ENCODE measurements at regions not wholly inside any gene's neighbourhood (a gene's known extent, or its start where the extent isn't known, plus 50 kb on each side); places are given as distances from the start of the nearest gene placed in this dataset.

DNA sequence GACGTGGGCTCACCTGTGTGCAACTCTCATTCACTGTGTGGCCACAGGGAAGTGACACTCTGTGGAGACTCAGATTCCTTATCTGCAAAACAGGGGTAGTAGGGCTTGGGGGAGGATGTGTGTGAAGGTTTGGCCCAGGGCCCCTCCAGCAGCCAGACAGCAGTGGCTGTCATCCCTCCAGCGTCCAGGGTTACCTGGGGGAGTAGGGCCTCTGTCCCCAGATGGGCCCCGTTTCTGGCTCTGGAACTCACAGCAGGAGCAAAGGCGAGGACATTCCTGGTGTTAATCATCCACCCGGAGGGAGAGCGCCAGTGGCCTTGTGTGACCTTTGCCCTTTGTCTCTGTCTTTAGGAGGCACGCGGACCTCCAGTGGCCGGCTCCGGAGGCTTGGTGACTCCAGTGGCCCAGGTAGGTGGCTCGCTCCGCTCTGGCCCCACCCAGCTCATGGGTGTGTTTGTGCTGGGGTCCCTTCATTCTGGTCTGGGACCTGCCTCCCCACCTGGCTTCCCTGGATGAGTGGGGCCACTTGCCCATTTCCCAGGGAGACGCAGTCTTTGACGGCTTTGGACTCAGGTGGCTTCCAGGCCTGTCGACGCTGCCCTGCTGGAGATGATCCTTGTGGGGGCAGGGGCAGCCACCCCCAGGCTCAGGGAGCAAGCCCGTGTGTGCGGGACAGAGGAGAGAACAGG, 166.2 kb downstream of the SEC14L1 start:
- H3K27ac ChIP-seq, result peak overlapping the region; percentile 9; the same call in 1 of the 2 replicates
- TF ChIP-seq, protein P1, sequence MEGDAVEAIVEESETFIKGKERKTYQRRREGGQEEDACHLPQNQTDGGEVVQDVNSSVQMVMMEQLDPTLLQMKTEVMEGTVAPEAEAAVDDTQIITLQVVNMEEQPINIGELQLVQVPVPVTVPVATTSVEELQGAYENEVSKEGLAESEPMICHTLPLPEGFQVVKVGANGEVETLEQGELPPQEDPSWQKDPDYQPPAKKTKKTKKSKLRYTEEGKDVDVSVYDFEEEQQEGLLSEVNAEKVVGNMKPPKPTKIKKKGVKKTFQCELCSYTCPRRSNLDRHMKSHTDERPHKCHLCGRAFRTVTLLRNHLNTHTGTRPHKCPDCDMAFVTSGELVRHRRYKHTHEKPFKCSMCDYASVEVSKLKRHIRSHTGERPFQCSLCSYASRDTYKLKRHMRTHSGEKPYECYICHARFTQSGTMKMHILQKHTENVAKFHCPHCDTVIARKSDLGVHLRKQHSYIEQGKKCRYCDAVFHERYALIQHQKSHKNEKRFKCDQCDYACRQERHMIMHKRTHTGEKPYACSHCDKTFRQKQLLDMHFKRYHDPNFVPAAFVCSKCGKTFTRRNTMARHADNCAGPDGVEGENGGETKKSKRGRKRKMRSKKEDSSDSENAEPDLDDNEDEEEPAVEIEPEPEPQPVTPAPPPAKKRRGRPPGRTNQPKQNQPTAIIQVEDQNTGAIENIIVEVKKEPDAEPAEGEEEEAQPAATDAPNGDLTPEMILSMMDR (conservative IDR thresholded peaks at IDR 0.05), result no peak

GRCh38 chr17:77307479-77308198, 166.9 kb downstream of the SEC14L1 start:
- TF ChIP-seq, protein P1 (conservative IDR thresholded peaks at IDR 0.05), result no peak
- no peak overlapping the region for H3K27ac ChIP-seq

DNA sequence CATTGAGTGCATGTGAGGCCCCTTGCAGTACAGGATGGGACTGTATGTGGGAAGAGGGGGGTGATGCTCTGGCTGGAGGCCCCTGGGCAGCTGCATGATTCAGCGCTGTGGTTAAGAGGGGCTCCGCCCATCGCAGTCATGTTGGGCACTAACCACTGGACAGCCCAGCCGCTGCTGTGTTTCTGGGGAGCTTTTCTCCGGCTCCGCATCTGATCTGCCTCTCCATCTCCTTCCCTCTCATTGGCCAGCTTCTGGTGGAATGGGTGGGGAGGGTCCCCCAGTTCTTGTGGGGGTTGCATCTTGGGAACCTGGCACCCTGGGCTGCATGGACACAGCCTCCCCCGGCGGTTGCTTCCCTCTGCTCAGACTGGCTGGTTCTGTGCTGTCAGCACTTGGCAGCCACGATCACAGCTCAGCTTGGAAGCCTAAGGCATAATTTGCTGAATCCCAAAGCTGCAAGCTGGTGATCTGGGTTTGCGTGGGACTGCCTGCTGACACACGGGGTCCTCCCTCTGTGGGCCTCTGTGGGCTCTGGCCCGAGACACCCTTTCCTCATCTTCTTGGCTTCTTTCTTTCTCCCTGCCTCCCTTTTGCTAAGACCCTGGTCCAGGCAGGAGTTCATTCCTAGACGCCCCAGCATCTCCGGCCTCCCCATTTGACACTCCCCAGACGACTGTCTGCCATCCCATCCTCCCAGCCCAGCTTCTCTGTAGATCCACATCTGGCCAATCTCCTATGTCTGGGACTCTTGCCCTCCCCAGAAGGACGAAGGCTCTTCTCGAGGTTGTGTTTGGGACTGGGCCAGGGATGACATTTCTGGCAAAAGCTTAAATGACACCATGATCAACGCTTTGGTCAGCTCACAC, 168.3 kb downstream of the SEC14L1 start:
- H3K27ac ChIP-seq, result no peak overlapping the region
- TF ChIP-seq, protein P1 (conservative IDR thresholded peaks at IDR 0.05), result no peak

DNA sequence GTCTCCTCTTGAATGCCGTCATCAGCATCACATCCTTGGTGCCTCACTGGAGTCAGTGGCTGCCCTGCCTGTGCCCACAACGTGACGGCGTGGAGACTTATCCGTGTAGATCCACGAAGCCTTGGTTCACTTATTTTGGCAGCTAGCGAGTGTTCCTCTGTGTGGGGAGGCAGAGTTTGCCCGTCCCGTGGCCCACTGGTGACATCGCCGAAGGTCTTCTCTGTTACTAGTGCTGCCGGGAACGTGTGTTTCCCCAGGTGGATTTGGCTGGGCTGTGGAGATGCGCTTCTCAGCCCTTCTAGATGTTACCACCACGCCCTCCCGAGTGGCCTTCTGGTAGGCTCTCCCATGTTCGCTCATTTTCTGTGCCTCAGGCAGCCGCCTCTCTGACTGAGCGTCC, 169.6 kb downstream of the SEC14L1 start:
- TF ChIP-seq, protein P1 (conservative IDR thresholded peaks at IDR 0.05), result no peak

DNA sequence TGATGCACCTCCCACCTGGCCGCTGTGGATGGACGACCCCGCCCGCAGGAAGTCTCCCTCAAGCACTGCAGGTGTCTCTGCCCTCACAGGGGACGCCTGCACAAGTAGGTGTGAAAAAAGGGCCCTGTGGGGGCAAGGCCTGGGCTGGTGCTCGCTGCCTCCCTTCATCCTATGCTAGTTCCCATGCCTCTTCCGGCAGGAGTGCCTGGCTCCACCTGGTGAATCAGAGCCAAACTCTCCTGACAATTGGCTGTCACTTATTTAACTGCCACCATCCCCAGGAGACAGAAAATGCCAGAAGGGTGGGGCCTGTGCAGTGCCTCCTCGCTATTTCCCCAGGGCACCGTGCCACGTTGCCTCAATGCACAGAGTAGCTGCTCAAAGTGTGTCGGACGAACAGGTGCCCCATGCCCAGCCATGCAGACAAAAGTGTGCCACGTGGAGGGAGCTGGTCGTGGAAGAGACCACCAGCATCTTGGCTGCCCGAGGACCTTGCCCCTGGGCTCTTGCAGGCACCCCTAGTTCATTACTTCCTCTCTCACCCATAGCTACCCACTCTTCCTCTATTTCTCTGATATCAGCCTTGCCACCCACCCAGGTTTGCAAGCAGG, 170.7 kb downstream of the SEC14L1 start:
- peak overlapping the region; percentile 62; the same call in 1 of the 2 replicates for H3K27ac ChIP-seq

More for the DNA sequence above, 169.6 kb downstream of the SEC14L1 start:
- no peak overlapping the region for H3K27ac ChIP-seq

DNA sequence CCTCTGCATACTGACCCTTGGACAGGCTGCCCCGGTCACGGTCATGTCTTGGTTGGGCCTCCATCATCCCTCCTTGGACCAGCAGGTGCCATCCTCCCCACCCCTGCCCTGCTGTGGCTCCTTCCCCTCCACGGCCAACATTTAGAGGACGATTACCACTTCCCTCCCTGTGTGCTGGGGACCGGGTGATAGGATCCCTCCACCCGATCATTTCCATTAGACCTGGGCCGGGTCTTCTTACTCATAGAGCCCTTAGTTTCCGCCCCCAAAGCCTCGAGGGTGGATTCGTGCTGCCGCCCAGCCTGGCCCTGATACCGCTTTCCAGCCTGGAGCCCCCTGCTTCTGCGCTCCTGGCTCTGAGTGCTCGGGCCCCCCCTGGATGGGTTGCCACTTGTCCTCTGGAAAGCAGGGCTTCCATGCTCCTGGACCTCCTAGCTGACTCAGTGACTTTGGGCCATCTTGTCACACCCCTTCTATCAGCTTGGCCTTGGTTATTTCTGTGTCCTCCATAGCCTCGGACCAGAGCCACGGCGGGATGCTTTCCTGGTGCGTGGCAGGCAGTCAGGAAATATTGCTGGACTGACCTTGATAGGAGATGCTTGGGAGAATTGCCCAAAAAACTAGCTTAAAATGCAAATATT, 171.4 kb downstream of the SEC14L1 start:
- H3K27ac ChIP-seq, result peak overlapping the region; percentile 62
- TF ChIP-seq, protein P1 (conservative IDR thresholded peaks at IDR 0.05), result no peak

More for the DNA sequence above, 170.7 kb downstream of the SEC14L1 start:
- TF ChIP-seq, protein P1 (conservative IDR thresholded peaks at IDR 0.05), result no peak

All from VCaP (cell line).